ENCODE measurements at regions not wholly inside any gene's neighbourhood (a gene's known extent, or its start where the extent isn't known, plus 50 kb on each side); places are given as distances from the start of the nearest gene placed in this dataset.
"Not testable (repeated sequence)": the region's sequence is repeated elsewhere in the genome, so short reads cannot be mapped to it uniquely, and the experiment has no call there.

GRCh38 chr5:56295311-56295710 lies 62.2 kb upstream of the ANKRD55 start:
- H3K27ac ChIP-seq (ENCODE audit: insufficient read depth, low read length, poor library complexity, severe bottlenecking); H3K4me1 ChIP-seq (ENCODE audit: control insufficient read depth, insufficient read depth, low read length, poor library complexity, severe bottlenecking); H3K9me3 Mint-ChIP-seq; H3K36me3 Mint-ChIP-seq; H3K4me3 ChIP-seq (ENCODE audit: low read depth, low read length); ATAC-seq (ENCODE audit: low read depth in 2 of 2); H3K27me3 ChIP-seq (ENCODE audit: control insufficient read depth, insufficient read depth, low read length); H3K4me1 Mint-ChIP-seq; H3K4me3 Mint-ChIP-seq; H3K36me3 ChIP-seq (ENCODE audit: control insufficient read depth, insufficient read depth, low read length); DNase-seq; H3K9me3 ChIP-seq (ENCODE audit: control insufficient read depth in 2 of 2, low read length in 2 of 2); H3K27ac Mint-ChIP-seq; H3K27me3 Mint-ChIP-seq: not testable (repeated sequence)

GRCh38 chr5:56294354-56294753 lies 61.2 kb upstream of the ANKRD55 start:
- Histone ChIP-seq H3K36me3 (ENCODE audit: control insufficient read depth, insufficient read depth, low read length) (no peaks in the 10 kb centered on the region), H3K4me1 (ENCODE audit: control insufficient read depth, insufficient read depth, low read length, poor library complexity, severe bottlenecking) (no peaks in the 10 kb centered on the region), H3K27ac (ENCODE audit: insufficient read depth, low read length, poor library complexity, severe bottlenecking) (no peak overlapping the region), H3K27me3 (ENCODE audit: control insufficient read depth, insufficient read depth, low read length) (no peaks in the 10 kb centered on the region), H3K4me3 (ENCODE audit: low read depth, low read length) (no peak overlapping the region), H3K9me3 (ENCODE audit: control insufficient read depth in 2 of 2, low read length in 2 of 2) (no peaks in the 10 kb centered on the region)
- no peaks in the 10 kb centered on the region for H3K36me3 Mint-ChIP-seq
- H3K27ac Mint-ChIP-seq = no peak overlapping the region
- no peak for ATAC-seq (ENCODE audit: low read depth in 2 of 2)
- H3K4me1 Mint-ChIP-seq = no peaks in the 10 kb centered on the region
- no peak for DNase-seq
- peaks cover 0 to 2% (median 0%) of the 10 kb centered on the region in 7 donors for H3K9me3 Mint-ChIP-seq
- no peak overlapping the region for H3K4me3 Mint-ChIP-seq
- H3K27me3 Mint-ChIP-seq = peaks cover 9% of the 10 kb centered on the region

- H3K36me3 ChIP-seq (ENCODE audit: control insufficient read depth, insufficient read depth, low read length); H3K9me3 ChIP-seq (ENCODE audit: control insufficient read depth in 2 of 2, low read length in 2 of 2); H3K27ac ChIP-seq (ENCODE audit: insufficient read depth, low read length, poor library complexity, severe bottlenecking); H3K27me3 ChIP-seq (ENCODE audit: control insufficient read depth, insufficient read depth, low read length); DNase-seq; H3K4me1 Mint-ChIP-seq; H3K27me3 Mint-ChIP-seq; H3K4me3 ChIP-seq (ENCODE audit: low read depth, low read length); H3K4me1 ChIP-seq (ENCODE audit: control insufficient read depth, insufficient read depth, low read length, poor library complexity, severe bottlenecking); H3K4me3 Mint-ChIP-seq; ATAC-seq (ENCODE audit: low read depth in 2 of 2); H3K27ac Mint-ChIP-seq; H3K36me3 Mint-ChIP-seq; H3K9me3 Mint-ChIP-seq: not testable (repeated sequence)
Measured at GRCh38 chr5:56292874-56293273, 59.7 kb upstream of the ANKRD55 start.

GRCh38 chr5:56291661-56292374 lies 58.7 kb upstream of the ANKRD55 start:
- Mint-ChIP-seq H3K27me3 (peaks cover 9% of the 10 kb centered on the region), H3K27ac (no peak overlapping the region), H3K9me3 (peaks cover 0 to 2% (median 0%) of the 10 kb centered on the region in 7 donors), H3K36me3 (no peaks in the 10 kb centered on the region), H3K4me1 (no peaks in the 10 kb centered on the region), H3K4me3 (no peak overlapping the region)
- ATAC-seq (ENCODE audit: low read depth in 2 of 2) = no peak
- Histone ChIP-seq H3K9me3 (ENCODE audit: control insufficient read depth in 2 of 2, low read length in 2 of 2) (no peaks in the 10 kb centered on the region), H3K4me1 (ENCODE audit: control insufficient read depth, insufficient read depth, low read length, poor library complexity, severe bottlenecking) (no peaks in the 10 kb centered on the region), H3K27ac (ENCODE audit: insufficient read depth, low read length, poor library complexity, severe bottlenecking) (no peak overlapping the region), H3K27me3 (ENCODE audit: control insufficient read depth, insufficient read depth, low read length) (no peaks in the 10 kb centered on the region), H3K4me3 (ENCODE audit: low read depth, low read length) (no peak overlapping the region), H3K36me3 (ENCODE audit: control insufficient read depth, insufficient read depth, low read length) (no peaks in the 10 kb centered on the region)
- DNase-seq = no peak

GRCh38 chr5:56291079-56291643 lies 58.0 kb upstream of the ANKRD55 start:
- Mint-ChIP-seq H3K27ac (no peak overlapping the region), H3K4me3 (no peak overlapping the region), H3K36me3 (no peaks in the 10 kb centered on the region), H3K27me3 (peaks cover 9% of the 10 kb centered on the region), H3K9me3 (peaks cover 0 to 2% (median 0%) of the 10 kb centered on the region in 7 donors), H3K4me1 (no peaks in the 10 kb centered on the region)
- Histone ChIP-seq H3K4me1 (ENCODE audit: control insufficient read depth, insufficient read depth, low read length, poor library complexity, severe bottlenecking) (no peaks in the 10 kb centered on the region), H3K36me3 (ENCODE audit: control insufficient read depth, insufficient read depth, low read length) (no peaks in the 10 kb centered on the region), H3K27me3 (ENCODE audit: control insufficient read depth, insufficient read depth, low read length) (no peaks in the 10 kb centered on the region), H3K4me3 (ENCODE audit: low read depth, low read length) (no peak overlapping the region), H3K27ac (ENCODE audit: insufficient read depth, low read length, poor library complexity, severe bottlenecking) (no peak overlapping the region), H3K9me3 (ENCODE audit: control insufficient read depth in 2 of 2, low read length in 2 of 2) (no peaks in the 10 kb centered on the region)
- DNase-seq (no peak), ATAC-seq (ENCODE audit: low read depth in 2 of 2) (no peak)

GRCh38 chr5:56290378-56291078 lies 57.4 kb upstream of the ANKRD55 start:
- Histone ChIP-seq H3K9me3 (ENCODE audit: control insufficient read depth in 2 of 2, low read length in 2 of 2) (no peaks in the 10 kb centered on the region), H3K27ac (ENCODE audit: insufficient read depth, low read length, poor library complexity, severe bottlenecking) (no peak overlapping the region), H3K36me3 (ENCODE audit: control insufficient read depth, insufficient read depth, low read length) (no peaks in the 10 kb centered on the region), H3K27me3 (ENCODE audit: control insufficient read depth, insufficient read depth, low read length) (no peaks in the 10 kb centered on the region), H3K4me1 (ENCODE audit: control insufficient read depth, insufficient read depth, low read length, poor library complexity, severe bottlenecking) (no peaks in the 10 kb centered on the region), H3K4me3 (ENCODE audit: low read depth, low read length) (no peak overlapping the region)
- Mint-ChIP-seq H3K27ac (no peak overlapping the region), H3K9me3 (peaks cover 0 to 2% (median 0%) of the 10 kb centered on the region in 7 donors), H3K36me3 (no peaks in the 10 kb centered on the region), H3K4me3 (no peak overlapping the region), H3K27me3 (peaks cover 9% of the 10 kb centered on the region), H3K4me1 (no peaks in the 10 kb centered on the region)
- ATAC-seq (ENCODE audit: low read depth in 2 of 2) (no peak), DNase-seq (no peak)

GRCh38 chr5:56289602-56289987 lies 56.5 kb upstream of the ANKRD55 start:
- Mint-ChIP-seq H3K4me3 (no peak overlapping the region), H3K27ac (no peak overlapping the region), H3K4me1 (no peaks in the 10 kb centered on the region), H3K27me3 (peaks cover 9% of the 10 kb centered on the region), H3K36me3 (no peaks in the 10 kb centered on the region), H3K9me3 (peaks cover 0 to 2% (median 0%) of the 10 kb centered on the region in 7 donors)
- H3K27ac ChIP-seq (ENCODE audit: insufficient read depth, low read length, poor library complexity, severe bottlenecking) = no peak overlapping the region
- no peak overlapping the region for H3K4me3 ChIP-seq (ENCODE audit: low read depth, low read length)
- no peaks in the 10 kb centered on the region for H3K27me3 ChIP-seq (ENCODE audit: control insufficient read depth, insufficient read depth, low read length)
- ATAC-seq (ENCODE audit: low read depth in 2 of 2) (no peak), DNase-seq (no peak)
- H3K9me3 ChIP-seq (ENCODE audit: control insufficient read depth in 2 of 2, low read length in 2 of 2) = no peaks in the 10 kb centered on the region
- no peaks in the 10 kb centered on the region for H3K36me3 ChIP-seq (ENCODE audit: control insufficient read depth, insufficient read depth, low read length)
- no peaks in the 10 kb centered on the region for H3K4me1 ChIP-seq (ENCODE audit: control insufficient read depth, insufficient read depth, low read length, poor library complexity, severe bottlenecking)

All from CD4-positive, CD25-positive, alpha-beta regulatory T cell (primary cell).